Vagina (tissue), 2 donors: ENCODE measurements at regions not wholly inside any gene's neighbourhood (a gene's known extent, or its start where the extent isn't known, plus 50 kb on each side); places are given as distances from the start of the nearest gene placed in this dataset.
"Not testable (repeated sequence)": the region's sequence is repeated elsewhere in the genome, so short reads cannot be mapped to it uniquely, and the experiment has no call there.

Experiments used
- POLR2A ChIP-seq, 2 donors: fragments of 450-650 bp; IDR thresholded peaks; one replicate each; pipeline ENCODE4 v1.6.1; 2017; ENCODE audit warnings: antibody characterized with exemption in 2 of 2, mild to moderate bottlenecking in 2 of 2, moderate library complexity in 2 of 2
- TF ChIP-seq, protein P1 (sequence below), 3 experiments: fragments of 450-650 bp in 2 of 3; fragments of 200-600 bp in 1 of 3; sonication (generic) in 1 of 3; IDR thresholded peaks; one replicate each; pipeline ENCODE4 v1.5.1; 2017 to 2019; ENCODE audit warnings: antibody characterized with exemption in 3 of 3, mild to moderate bottlenecking in 2 of 3, moderate library complexity in 2 of 3

DNA sequence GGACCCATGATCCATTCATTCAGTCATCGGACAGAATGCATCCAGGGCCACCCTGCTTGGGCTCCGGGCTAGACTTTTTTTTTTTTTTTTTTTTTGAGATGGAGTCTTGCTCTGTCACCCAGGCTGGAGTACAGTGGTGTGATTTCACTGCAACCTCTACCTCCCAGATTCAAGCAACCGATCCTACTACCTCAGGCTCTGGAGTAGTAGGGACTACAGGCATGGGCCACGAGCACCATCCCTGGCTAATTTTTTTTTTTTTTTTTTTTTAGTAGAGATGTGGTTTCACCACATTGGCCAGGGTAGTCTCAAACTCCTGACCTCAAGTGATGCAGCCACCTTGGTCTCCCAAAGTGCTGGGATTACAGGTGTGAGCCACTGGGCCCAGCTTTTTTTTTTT lies 65.1 kb downstream of the CCNE1 start:
- TF ChIP-seq, protein P1, sequence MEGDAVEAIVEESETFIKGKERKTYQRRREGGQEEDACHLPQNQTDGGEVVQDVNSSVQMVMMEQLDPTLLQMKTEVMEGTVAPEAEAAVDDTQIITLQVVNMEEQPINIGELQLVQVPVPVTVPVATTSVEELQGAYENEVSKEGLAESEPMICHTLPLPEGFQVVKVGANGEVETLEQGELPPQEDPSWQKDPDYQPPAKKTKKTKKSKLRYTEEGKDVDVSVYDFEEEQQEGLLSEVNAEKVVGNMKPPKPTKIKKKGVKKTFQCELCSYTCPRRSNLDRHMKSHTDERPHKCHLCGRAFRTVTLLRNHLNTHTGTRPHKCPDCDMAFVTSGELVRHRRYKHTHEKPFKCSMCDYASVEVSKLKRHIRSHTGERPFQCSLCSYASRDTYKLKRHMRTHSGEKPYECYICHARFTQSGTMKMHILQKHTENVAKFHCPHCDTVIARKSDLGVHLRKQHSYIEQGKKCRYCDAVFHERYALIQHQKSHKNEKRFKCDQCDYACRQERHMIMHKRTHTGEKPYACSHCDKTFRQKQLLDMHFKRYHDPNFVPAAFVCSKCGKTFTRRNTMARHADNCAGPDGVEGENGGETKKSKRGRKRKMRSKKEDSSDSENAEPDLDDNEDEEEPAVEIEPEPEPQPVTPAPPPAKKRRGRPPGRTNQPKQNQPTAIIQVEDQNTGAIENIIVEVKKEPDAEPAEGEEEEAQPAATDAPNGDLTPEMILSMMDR (IDR thresholded peaks at IDR 0.05) = not testable (repeated sequence)
- TF ChIP-seq POLR2A (IDR thresholded peaks at IDR 0.05) = not testable (repeated sequence)
